Adrenal gland (tissue), 9 donors: ENCODE measurements at regions not wholly inside any gene's neighbourhood (a gene's known extent, or its start where the extent isn't known, plus 50 kb on each side); places are given as distances from the start of the nearest gene placed in this dataset.
"Not testable (repeated sequence)": the region's sequence is repeated elsewhere in the genome, so short reads cannot be mapped to it uniquely, and the experiment has no call there.

Source experiments
- DNase-seq, 7 donors: peaks; one replicate each; pipeline ENCODE4 v3.0.0-alpha.2; 2019 to 2020
- H3K27ac ChIP-seq, 5 donors: fragments of 200-600 bp; sonication (generic) in 4 of 5; 1 replicate in 3 of 5; 2 replicates in 2 of 5; pipeline versions ENCODE4 v1.5.1 to v1.8.0; 2016 to 2020; ENCODE audit warnings: mild to moderate bottlenecking in 1 of 5
- H3K27me3 ChIP-seq: fragments of 200-600 bp; 2 replicates; pipeline ENCODE4 v1.8.0; 2021
- H3K36me3 ChIP-seq, 2 donors: fragments of 200-600 bp; replicated peaks in 1 of 2; 1 replicate in 1 of 2; 2 replicates in 1 of 2; pipeline versions ENCODE4 v1.5.1 to v1.8.0; 2018 to 2022
- H3K4me1 ChIP-seq, 2 donors: fragments of 200-600 bp; replicated peaks in 1 of 2; 1 replicate in 1 of 2; 2 replicates in 1 of 2; pipeline versions ENCODE4 v1.5.1 to v1.8.0; 2018 to 2021
- H3K4me3 ChIP-seq, 4 donors: fragments of 200-600 bp; sonication (generic) in 3 of 4; one replicate each; pipeline ENCODE4 v1.5.1; 2016 to 2018
- H3K9me3 ChIP-seq, 3 donors: fragments of 200-600 bp; sonication (generic) in 1 of 3; replicated peaks in 1 of 3; 1 replicate in 2 of 3; 2 replicates in 1 of 3; pipeline versions ENCODE4 v1.5.1 to v1.8.0; 2016 to 2021
- CTCF ChIP-seq, 6 experiments: fragments of 450-650 bp in 4 of 6; fragments of 200-600 bp in 2 of 6; sonication (generic) in 1 of 6; IDR thresholded peaks; 1 replicate in 5 of 6; 2 replicates in 1 of 6; pipeline versions ENCODE4 v1.5.1 to v1.8.0; 2016 to 2021; ENCODE audit warnings: antibody characterized with exemption in 6 of 6, mild to moderate bottlenecking in 2 of 6, moderate library complexity in 1 of 6
- POLR2A ChIP-seq, 2 donors: fragments of 450-650 bp; IDR thresholded peaks; one replicate each; pipeline ENCODE4 v1.6.1; 2017; ENCODE audit warnings: antibody characterized with exemption in 2 of 2, mild to moderate bottlenecking in 2 of 2, moderate library complexity in 1 of 2
- WGBS, 4 donors: extraction: QIAGEN DNeasy Blood & Tissue Kit in 2 of 4; methylation state at CpG; one replicate each; pipeline versions ENCODE4 v1.1.5 to v1.1.7; 2013 to 2017; 5-methylcytosine and 5-hydroxymethylcytosine counted together
- intact Hi-C, 2 donors: fragments of 100-400 bp; cut with DNase I; formaldehyde crosslinking; loops; one replicate each; pipeline versions ENCODE4 v1.14.1 to v1.15.0; 2022 to 2023
- donor health status: healthy with polysubstance abuse.
- donor health status: Bipolar disorder and iron deficiency.
- donor health status: DM: yes; HTN: yes; CAD: no.
- donor health status: DM: no; HTN: no; CAD: no.
- donor health status: DM: no; HTN: no; CAD: no.

- H3K36me3 ChIP-seq = no peaks in the 10 kb centered on the region
- no peak for TF ChIP-seq CTCF (IDR thresholded peaks at IDR 0.05)
- TF ChIP-seq POLR2A (IDR thresholded peaks at IDR 0.05) = no peak
- H3K4me3 ChIP-seq = no peak overlapping the region
- peak overlapping the region in 1 of 5 donors; percentile 10 for H3K27ac ChIP-seq
- H3K9me3 ChIP-seq = no peaks in the 10 kb centered on the region
- intact Hi-C loops = no loop called here
- DNase-seq = peak in 1 of 7 donors; percentile 24
- 89 to 95% (median 93%) methylated on average over 3 of the region's 3 CpGs for WGBS, 4 donors
- H3K27me3 ChIP-seq = no peaks in the 10 kb centered on the region
- H3K4me1 ChIP-seq = no peaks in the 10 kb centered on the region
Measured at GRCh38 chr2:203623096-203623495, 83.3 kb upstream of the CD28 start.

- WGBS, 4 donors = 59 to 72% (median 61%) methylated on average over 6 of the region's 6 CpGs
- Histone ChIP-seq H3K36me3 (no peaks in the 10 kb centered on the region), H3K4me3 (no peak overlapping the region), H3K9me3 (no peaks in the 10 kb centered on the region), H3K27ac (no peak overlapping the region), H3K4me1 (no peaks in the 10 kb centered on the region), H3K27me3 (no peaks in the 10 kb centered on the region)
- peak in 1 of 7 donors; percentile 6 for DNase-seq
- no peak for TF ChIP-seq POLR2A (IDR thresholded peaks at IDR 0.05)
- TF ChIP-seq CTCF (IDR thresholded peaks at IDR 0.05) = no peak
- intact Hi-C loops = no loop called here
Measured at GRCh38 chr2:203623661-203624060, 82.8 kb upstream of the CD28 start.

- 41 to 80% (median 75%) methylated on average over 1 of the region's 1 CpG for WGBS, 4 donors
- intact Hi-C loops = no loop called here
- no peaks in the 10 kb centered on the region for H3K9me3 ChIP-seq
- no peak for DNase-seq
- no peak overlapping the region for H3K4me3 ChIP-seq
- no peaks in the 10 kb centered on the region for H3K27me3 ChIP-seq
- peak overlapping the region in 1 of 5 donors; percentile 15 for H3K27ac ChIP-seq
- TF ChIP-seq CTCF (IDR thresholded peaks at IDR 0.05) (no peak), POLR2A (IDR thresholded peaks at IDR 0.05) (no peak)
- no peaks in the 10 kb centered on the region for H3K36me3 ChIP-seq
- no peaks in the 10 kb centered on the region for H3K4me1 ChIP-seq
Measured at GRCh38 chr2:203625701-203626100, 80.7 kb upstream of the CD28 start.

- intact Hi-C loops, H3K27me3 ChIP-seq, H3K9me3 ChIP-seq, H3K4me1 ChIP-seq, DNase-seq, H3K36me3 ChIP-seq, H3K4me3 ChIP-seq: not testable (repeated sequence)
- 60 to 71% (median 70%) methylated on average over 4 of the region's 4 CpGs for WGBS, 4 donors
- peak overlapping the region in 1 of 5 donors; percentile 42 for H3K27ac ChIP-seq
Measured at GRCh38 chr2:203626247-203626646, 80.2 kb upstream of the CD28 start.

GRCh38 chr2:203626952-203627681 is 79.3 kb upstream of the CD28 start:
- 38 to 43% (median 41%) methylated on average over 2 of the region's 2 CpGs for WGBS, 4 donors
- TF ChIP-seq CTCF (IDR thresholded peaks at IDR 0.05) = no peak
- no peak for TF ChIP-seq POLR2A (IDR thresholded peaks at IDR 0.05)

More at GRCh38 chr2:203626952-203627681, 79.3 kb upstream of the CD28 start:
- Histone ChIP-seq H3K27me3 (no peaks in the 10 kb centered on the region), H3K27ac (peak overlapping the region in 1 of 5 donors; percentile 63), H3K4me3 (no peak overlapping the region), H3K9me3 (no peaks in the 10 kb centered on the region), H3K4me1 (peaks cover 0 to 11% of the 10 kb centered on the region in 2 donors), H3K36me3 (no peaks in the 10 kb centered on the region)
- intact Hi-C loops = no loop called here
- DNase-seq = peak in 1 of 7 donors; percentile 21
